GM23338 (cell line): ENCODE measurements at regions not wholly inside any gene's neighbourhood (a gene's known extent, or its start where the extent isn't known, plus 50 kb on each side); places are given as distances from the start of the nearest gene placed in this dataset.

Experiments
- ATAC-seq: fragments of 200-7000 bp; cut with Tn5 transposase; 3 replicates; pipeline ENCODE4 v1.9.1; 2020
- DNase-seq: peaks from one replicate; pipeline ENCODE4 v3.0.0-alpha.2; 2015; ENCODE audit warnings: low spot score
- H2AFZ ChIP-seq: fragments of 200-600 bp; sonication (generic); 2 replicates; pipeline ENCODE4 v1.8.0; 2016; ENCODE audit warnings: antibody characterized with exemption, mild to moderate bottlenecking, moderate library complexity
- H3F3A ChIP-seq: fragments of 200-600 bp; sonication (generic); replicated peaks from 2 replicates; pipeline ENCODE4 v1.8.0; 2017; ENCODE audit warnings: antibody characterized with exemption, mixed run types, low read depth
- H3K27ac ChIP-seq: fragments of 200-600 bp; sonication (generic); 2 replicates; pipeline ENCODE4 v1.6.1; 2016; ENCODE audit warnings: low read depth
- H3K27me3 ChIP-seq: fragments of 200-600 bp; sonication (generic); 2 replicates; pipeline ENCODE4 v1.8.0; 2016; ENCODE audit warnings: mild to moderate bottlenecking, mixed run types, moderate library complexity; ENCODE audit not compliant: insufficient read depth
- H3K36me3 ChIP-seq: fragments of 200-600 bp; sonication (generic); 2 replicates; pipeline ENCODE4 v1.8.0; 2016; ENCODE audit warnings: mild to moderate bottlenecking; ENCODE audit not compliant: insufficient read depth
- H3K4me1 ChIP-seq: fragments of 200-600 bp; sonication (generic); 2 replicates; pipeline ENCODE4 v1.8.0; 2016; ENCODE audit warnings: mild to moderate bottlenecking, moderate library complexity; ENCODE audit not compliant: insufficient read depth
- H3K4me2 ChIP-seq: fragments of 200-600 bp; sonication (generic); 2 replicates; pipeline ENCODE4 v1.7.1; 2017; ENCODE audit warnings: mixed run types
- H3K4me3 ChIP-seq: fragments of 200-600 bp; sonication (generic); 2 replicates; pipeline ENCODE4 v1.6.1; 2016; ENCODE audit warnings: mixed run types
- H3K79me2 ChIP-seq: fragments of 200-600 bp; sonication (generic); replicated peaks from 2 replicates; pipeline ENCODE4 v1.8.0; 2017; ENCODE audit warnings: mild to moderate bottlenecking; ENCODE audit not compliant: insufficient read depth
- H3K9me2 ChIP-seq: fragments of 200-600 bp; sonication (generic); 2 replicates; pipeline ENCODE4 v1.8.0; 2017; ENCODE audit not compliant: insufficient read depth
- H4K20me1 ChIP-seq: fragments of 200-600 bp; sonication (generic); replicated peaks from 2 replicates; pipeline ENCODE4 v1.8.0; 2017; ENCODE audit warnings: mild to moderate bottlenecking; ENCODE audit not compliant: insufficient read depth
- H3K27ac Mint-ChIP-seq: 2 replicates; pipeline ENCODE4 v1.8.0; 2020; ENCODE audit warnings: inconsistent platforms, mild to moderate bottlenecking, moderate library complexity, mixed read lengths
- H3K27me3 Mint-ChIP-seq: 3 replicates; pipeline ENCODE4 v1.8.0; 2022; ENCODE audit warnings: low read depth, mild to moderate bottlenecking, moderate library complexity, mixed read lengths, inconsistent platforms; ENCODE audit not compliant: insufficient read depth, poor library complexity
- H3K36me3 Mint-ChIP-seq: 3 replicates; pipeline ENCODE4 v1.8.0; 2021; ENCODE audit warnings: low read depth, mild to moderate bottlenecking, inconsistent platforms, moderate library complexity, mixed read lengths
- H3K4me1 Mint-ChIP-seq: 3 replicates; pipeline ENCODE4 v1.8.0; 2020; ENCODE audit warnings: mild to moderate bottlenecking, inconsistent platforms, mixed read lengths
- H3K4me3 Mint-ChIP-seq: 3 replicates; pipeline ENCODE4 v1.8.0; 2021; ENCODE audit warnings: moderate library complexity, mild to moderate bottlenecking, inconsistent platforms, mixed read lengths
- H3K9me3 Mint-ChIP-seq: 3 replicates; pipeline ENCODE4 v1.8.0; 2020; ENCODE audit warnings: moderate library complexity, mild to moderate bottlenecking, inconsistent platforms, mixed read lengths
- CREB1 ChIP-seq: fragments of 250-450 bp; sonication (Bioruptor Pico); IDR thresholded peaks from 2 replicates; pipeline ENCODE4 v1.5.0; 2020; ENCODE audit warnings: low read depth, mild to moderate bottlenecking, moderate library complexity
- EZH2 ChIP-seq: fragments of 200-600 bp; sonication (generic); IDR thresholded peaks from one replicate; pipeline ENCODE4 v1.8.0; 2017; ENCODE audit warnings: antibody characterized with exemption, mild to moderate bottlenecking, low read depth; ENCODE audit not compliant: unreplicated experiment
- EZH2phosphoT487 ChIP-seq: fragments of 200-600 bp; sonication (generic); IDR thresholded peaks from one replicate; pipeline ENCODE4 v1.8.1; 2018; ENCODE audit warnings: antibody characterized with exemption; ENCODE audit not compliant: unreplicated experiment
- JUNB ChIP-seq: IDR thresholded peaks from one replicate; pipeline ENCODE4 v1.6.1; 2016; ENCODE audit warnings: antibody characterized with exemption; ENCODE audit not compliant: unreplicated experiment
- NANOG ChIP-seq: IDR thresholded peaks from 2 replicates; pipeline ENCODE4 v1.6.1; 2016; ENCODE audit warnings: antibody characterized with exemption, borderline replicate concordance
- POLR2AphosphoS5 ChIP-seq: IDR thresholded peaks from 2 replicates; pipeline ENCODE4 v1.6.1; 2016; ENCODE audit warnings: antibody characterized with exemption, low read depth
- STAT1 ChIP-seq: IDR thresholded peaks from one replicate; pipeline ENCODE4 v1.6.1; 2016; ENCODE audit warnings: antibody characterized with exemption; ENCODE audit not compliant: unreplicated experiment
- ZNF114 ChIP-seq: fragments of 250-450 bp; sonication (Bioruptor Pico); IDR thresholded peaks from 2 replicates; pipeline ENCODE4 v1.5.0; 2020; ENCODE audit warnings: mild to moderate bottlenecking, moderate library complexity
- ZNF331 ChIP-seq: fragments of 250-450 bp; sonication (Bioruptor Pico); IDR thresholded peaks from 2 replicates; pipeline ENCODE4 v1.5.0; 2020; ENCODE audit warnings: low read depth, mild to moderate bottlenecking, moderate library complexity
- TF ChIP-seq, protein P1 (sequence below): fragments of 250-450 bp; sonication (Bioruptor Pico); IDR thresholded peaks from 2 replicates; pipeline ENCODE4 v1.5.0; 2020; ENCODE audit warnings: mild to moderate bottlenecking, moderate library complexity
- TF ChIP-seq, protein P2 (sequence below), 2 experiments: fragments of 200-600 bp in 1 of 2; sonication (generic) in 1 of 2; conservative IDR thresholded peaks; 2 replicates each; pipeline versions ENCODE4 v1.5.1 to v1.6.1; 2016 to 2017; ENCODE audit warnings: antibody characterized with exemption in 2 of 2, low read depth in 2 of 2, mild to moderate bottlenecking in 2 of 2, moderate library complexity in 1 of 2
- TF ChIP-seq, protein P3 (sequence below): IDR thresholded peaks from 2 replicates; pipeline ENCODE4 v1.6.1; 2016; ENCODE audit warnings: antibody characterized with exemption
- TF ChIP-seq, protein P4 (sequence below): IDR thresholded peaks from one replicate; pipeline ENCODE4 v1.6.1; 2018; ENCODE audit warnings: antibody characterized with exemption; ENCODE audit not compliant: unreplicated experiment

DNA sequence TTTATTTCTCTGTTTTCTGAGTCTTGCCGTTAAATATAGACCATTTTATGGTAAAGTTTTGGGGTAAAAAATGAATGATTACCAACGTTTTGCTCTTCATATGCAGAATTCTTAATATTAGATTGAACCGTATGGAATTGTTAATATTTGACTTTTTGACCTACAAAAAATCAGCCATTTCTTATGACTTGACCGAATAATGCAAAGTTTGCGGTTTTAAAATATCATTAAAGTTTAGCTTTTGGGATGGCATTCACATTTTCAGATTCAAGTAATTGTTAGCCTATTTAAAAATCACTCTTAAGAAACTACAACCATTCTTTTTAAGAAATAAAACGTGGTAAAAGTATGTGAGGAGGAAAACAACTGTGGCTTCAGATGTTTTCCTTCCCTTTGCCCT is 138.0 kb downstream of the HAUS1 start:
- no peak overlapping the region for H3K27ac ChIP-seq
- no peaks in the 10 kb centered on the region for H3K36me3 Mint-ChIP-seq
- no peak overlapping the region for H3K4me3 Mint-ChIP-seq
- no peak overlapping the region for H3K4me2 ChIP-seq
- H3K4me1 Mint-ChIP-seq = peaks cover 29% of the 10 kb centered on the region
- H3K4me1 ChIP-seq = peaks cover 51% of the 10 kb centered on the region
- H2AFZ ChIP-seq = no peak overlapping the region
- H3F3A ChIP-seq = no peaks in the 10 kb centered on the region; the same call in 1 of the 2 replicates
- no peaks in the 10 kb centered on the region for H3K27me3 ChIP-seq
- DNase-seq = no peak
- ATAC-seq = no peak
- H4K20me1 ChIP-seq = 0 out of 2 replicates have a peak, but pooled peaks cover 3% of the 10 kb centered on the region
- H3K27me3 Mint-ChIP-seq = peaks cover 2% of the 10 kb centered on the region
- no peaks in the 10 kb centered on the region for H3K36me3 ChIP-seq
- H3K27ac Mint-ChIP-seq = no peak overlapping the region
- H3K9me3 Mint-ChIP-seq = no peaks in the 10 kb centered on the region
- peaks cover 36% of the 10 kb centered on the region for H3K79me2 ChIP-seq
- TF ChIP-seq EZH2phosphoT487 (no peak), STAT1 (no peak), JUNB (no peak), NANOG (no peak), POLR2AphosphoS5 (no peak), EZH2 (no peak), ZNF114 (CRISPR knock-in tag) (no peak), CREB1 (CRISPR knock-in tag) (no peak), ZNF331 (no peak)
- TF ChIP-seq, protein P1, sequence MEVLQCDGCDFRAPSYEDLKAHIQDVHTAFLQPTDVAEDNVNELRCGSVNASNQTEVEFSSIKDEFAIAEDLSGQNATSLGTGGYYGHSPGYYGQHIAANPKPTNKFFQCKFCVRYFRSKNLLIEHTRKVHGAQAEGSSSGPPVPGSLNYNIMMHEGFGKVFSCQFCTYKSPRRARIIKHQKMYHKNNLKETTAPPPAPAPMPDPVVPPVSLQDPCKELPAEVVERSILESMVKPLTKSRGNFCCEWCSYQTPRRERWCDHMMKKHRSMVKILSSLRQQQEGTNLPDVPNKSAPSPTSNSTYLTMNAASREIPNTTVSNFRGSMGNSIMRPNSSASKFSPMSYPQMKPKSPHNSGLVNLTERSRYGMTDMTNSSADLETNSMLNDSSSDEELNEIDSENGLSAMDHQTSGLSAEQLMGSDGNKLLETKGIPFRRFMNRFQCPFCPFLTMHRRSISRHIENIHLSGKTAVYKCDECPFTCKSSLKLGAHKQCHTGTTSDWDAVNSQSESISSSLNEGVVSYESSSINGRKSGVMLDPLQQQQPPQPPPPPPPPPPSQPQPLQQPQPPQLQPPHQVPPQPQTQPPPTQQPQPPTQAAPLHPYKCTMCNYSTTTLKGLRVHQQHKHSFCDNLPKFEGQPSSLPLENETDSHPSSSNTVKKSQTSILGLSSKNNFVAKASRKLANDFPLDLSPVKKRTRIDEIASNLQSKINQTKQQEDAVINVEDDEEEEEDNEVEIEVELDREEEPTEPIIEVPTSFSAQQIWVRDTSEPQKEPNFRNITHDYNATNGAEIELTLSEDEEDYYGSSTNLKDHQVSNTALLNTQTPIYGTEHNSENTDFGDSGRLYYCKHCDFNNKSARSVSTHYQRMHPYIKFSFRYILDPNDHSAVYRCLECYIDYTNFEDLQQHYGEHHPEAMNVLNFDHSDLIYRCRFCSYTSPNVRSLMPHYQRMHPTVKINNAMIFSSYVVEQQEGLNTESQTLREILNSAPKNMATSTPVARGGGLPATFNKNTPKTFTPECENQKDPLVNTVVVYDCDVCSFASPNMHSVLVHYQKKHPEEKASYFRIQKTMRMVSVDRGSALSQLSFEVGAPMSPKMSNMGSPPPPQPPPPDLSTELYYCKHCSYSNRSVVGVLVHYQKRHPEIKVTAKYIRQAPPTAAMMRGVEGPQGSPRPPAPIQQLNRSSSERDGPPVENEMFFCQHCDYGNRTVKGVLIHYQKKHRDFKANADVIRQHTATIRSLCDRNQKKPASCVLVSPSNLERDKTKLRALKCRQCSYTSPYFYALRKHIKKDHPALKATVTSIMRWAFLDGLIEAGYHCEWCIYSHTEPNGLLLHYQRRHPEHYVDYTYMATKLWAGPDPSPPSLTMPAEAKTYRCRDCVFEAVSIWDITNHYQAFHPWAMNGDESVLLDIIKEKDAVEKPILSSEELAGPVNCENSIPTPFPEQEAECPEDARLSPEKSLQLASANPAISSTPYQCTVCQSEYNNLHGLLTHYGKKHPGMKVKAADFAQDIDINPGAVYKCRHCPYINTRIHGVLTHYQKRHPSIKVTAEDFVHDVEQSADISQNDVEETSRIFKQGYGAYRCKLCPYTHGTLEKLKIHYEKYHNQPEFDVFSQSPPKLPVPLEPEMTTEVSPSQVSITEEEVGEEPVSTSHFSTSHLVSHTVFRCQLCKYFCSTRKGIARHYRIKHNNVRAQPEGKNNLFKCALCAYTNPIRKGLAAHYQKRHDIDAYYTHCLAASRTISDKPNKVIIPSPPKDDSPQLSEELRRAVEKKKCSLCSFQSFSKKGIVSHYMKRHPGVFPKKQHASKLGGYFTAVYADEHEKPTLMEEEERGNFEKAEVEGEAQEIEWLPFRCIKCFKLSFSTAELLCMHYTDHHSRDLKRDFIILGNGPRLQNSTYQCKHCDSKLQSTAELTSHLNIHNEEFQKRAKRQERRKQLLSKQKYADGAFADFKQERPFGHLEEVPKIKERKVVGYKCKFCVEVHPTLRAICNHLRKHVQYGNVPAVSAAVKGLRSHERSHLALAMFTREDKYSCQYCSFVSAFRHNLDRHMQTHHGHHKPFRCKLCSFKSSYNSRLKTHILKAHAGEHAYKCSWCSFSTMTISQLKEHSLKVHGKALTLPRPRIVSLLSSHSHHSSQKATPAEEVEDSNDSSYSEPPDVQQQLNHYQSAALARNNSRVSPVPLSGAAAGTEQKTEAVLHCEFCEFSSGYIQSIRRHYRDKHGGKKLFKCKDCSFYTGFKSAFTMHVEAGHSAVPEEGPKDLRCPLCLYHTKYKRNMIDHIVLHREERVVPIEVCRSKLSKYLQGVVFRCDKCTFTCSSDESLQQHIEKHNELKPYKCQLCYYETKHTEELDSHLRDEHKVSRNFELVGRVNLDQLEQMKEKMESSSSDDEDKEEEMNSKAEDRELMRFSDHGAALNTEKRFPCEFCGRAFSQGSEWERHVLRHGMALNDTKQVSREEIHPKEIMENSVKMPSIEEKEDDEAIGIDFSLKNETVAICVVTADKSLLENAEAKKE (CRISPR knock-in tag) = no peak
- TF ChIP-seq, protein P2, sequence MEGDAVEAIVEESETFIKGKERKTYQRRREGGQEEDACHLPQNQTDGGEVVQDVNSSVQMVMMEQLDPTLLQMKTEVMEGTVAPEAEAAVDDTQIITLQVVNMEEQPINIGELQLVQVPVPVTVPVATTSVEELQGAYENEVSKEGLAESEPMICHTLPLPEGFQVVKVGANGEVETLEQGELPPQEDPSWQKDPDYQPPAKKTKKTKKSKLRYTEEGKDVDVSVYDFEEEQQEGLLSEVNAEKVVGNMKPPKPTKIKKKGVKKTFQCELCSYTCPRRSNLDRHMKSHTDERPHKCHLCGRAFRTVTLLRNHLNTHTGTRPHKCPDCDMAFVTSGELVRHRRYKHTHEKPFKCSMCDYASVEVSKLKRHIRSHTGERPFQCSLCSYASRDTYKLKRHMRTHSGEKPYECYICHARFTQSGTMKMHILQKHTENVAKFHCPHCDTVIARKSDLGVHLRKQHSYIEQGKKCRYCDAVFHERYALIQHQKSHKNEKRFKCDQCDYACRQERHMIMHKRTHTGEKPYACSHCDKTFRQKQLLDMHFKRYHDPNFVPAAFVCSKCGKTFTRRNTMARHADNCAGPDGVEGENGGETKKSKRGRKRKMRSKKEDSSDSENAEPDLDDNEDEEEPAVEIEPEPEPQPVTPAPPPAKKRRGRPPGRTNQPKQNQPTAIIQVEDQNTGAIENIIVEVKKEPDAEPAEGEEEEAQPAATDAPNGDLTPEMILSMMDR (conservative IDR thresholded peaks at IDR 0.05; ENCODE audit: low read depth in 2 of 2) = no peak
- TF ChIP-seq, protein P3, sequence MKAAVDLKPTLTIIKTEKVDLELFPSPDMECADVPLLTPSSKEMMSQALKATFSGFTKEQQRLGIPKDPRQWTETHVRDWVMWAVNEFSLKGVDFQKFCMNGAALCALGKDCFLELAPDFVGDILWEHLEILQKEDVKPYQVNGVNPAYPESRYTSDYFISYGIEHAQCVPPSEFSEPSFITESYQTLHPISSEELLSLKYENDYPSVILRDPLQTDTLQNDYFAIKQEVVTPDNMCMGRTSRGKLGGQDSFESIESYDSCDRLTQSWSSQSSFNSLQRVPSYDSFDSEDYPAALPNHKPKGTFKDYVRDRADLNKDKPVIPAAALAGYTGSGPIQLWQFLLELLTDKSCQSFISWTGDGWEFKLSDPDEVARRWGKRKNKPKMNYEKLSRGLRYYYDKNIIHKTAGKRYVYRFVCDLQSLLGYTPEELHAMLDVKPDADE = no peak
- TF ChIP-seq, protein P4, sequence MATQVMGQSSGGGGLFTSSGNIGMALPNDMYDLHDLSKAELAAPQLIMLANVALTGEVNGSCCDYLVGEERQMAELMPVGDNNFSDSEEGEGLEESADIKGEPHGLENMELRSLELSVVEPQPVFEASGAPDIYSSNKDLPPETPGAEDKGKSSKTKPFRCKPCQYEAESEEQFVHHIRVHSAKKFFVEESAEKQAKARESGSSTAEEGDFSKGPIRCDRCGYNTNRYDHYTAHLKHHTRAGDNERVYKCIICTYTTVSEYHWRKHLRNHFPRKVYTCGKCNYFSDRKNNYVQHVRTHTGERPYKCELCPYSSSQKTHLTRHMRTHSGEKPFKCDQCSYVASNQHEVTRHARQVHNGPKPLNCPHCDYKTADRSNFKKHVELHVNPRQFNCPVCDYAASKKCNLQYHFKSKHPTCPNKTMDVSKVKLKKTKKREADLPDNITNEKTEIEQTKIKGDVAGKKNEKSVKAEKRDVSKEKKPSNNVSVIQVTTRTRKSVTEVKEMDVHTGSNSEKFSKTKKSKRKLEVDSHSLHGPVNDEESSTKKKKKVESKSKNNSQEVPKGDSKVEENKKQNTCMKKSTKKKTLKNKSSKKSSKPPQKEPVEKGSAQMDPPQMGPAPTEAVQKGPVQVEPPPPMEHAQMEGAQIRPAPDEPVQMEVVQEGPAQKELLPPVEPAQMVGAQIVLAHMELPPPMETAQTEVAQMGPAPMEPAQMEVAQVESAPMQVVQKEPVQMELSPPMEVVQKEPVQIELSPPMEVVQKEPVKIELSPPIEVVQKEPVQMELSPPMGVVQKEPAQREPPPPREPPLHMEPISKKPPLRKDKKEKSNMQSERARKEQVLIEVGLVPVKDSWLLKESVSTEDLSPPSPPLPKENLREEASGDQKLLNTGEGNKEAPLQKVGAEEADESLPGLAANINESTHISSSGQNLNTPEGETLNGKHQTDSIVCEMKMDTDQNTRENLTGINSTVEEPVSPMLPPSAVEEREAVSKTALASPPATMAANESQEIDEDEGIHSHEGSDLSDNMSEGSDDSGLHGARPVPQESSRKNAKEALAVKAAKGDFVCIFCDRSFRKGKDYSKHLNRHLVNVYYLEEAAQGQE = no peak
- H3K9me2 ChIP-seq = no peaks in the 10 kb centered on the region
- H3K4me3 ChIP-seq = no peak overlapping the region
